ENCODE measurements at regions not wholly inside any gene's neighbourhood (a gene's known extent, or its start where the extent isn't known, plus 50 kb on each side); places are given as distances from the start of the nearest gene placed in this dataset.
"Not testable (repeated sequence)": the region's sequence is repeated elsewhere in the genome, so short reads cannot be mapped to it uniquely, and the experiment has no call there.

DNA sequence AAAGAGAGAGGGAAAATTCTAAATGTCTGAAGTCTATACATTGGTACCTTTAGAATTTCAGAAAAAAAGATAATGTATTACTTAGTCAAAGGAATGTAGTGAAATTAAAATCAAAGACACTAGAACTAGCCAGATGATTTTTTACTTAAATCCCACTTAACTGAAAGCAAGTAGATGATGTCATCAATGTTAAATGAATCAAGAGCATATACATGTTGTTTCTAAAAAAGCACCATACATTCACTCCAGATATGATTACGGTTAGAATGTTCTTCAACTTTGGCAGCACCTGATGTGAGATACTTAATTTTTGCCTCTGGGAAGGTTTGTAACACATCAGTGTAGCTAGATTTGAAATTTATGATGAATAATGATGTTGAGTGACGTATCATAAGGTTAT is 576.7 kb upstream of the CNTNAP2 start:
- DNase-seq (ENCODE audit: low spot score), result no peak
- in situ Hi-C loops (cut with HindIII; ENCODE audit: low sequenced_read_pairs), result no loop called here

DNA sequence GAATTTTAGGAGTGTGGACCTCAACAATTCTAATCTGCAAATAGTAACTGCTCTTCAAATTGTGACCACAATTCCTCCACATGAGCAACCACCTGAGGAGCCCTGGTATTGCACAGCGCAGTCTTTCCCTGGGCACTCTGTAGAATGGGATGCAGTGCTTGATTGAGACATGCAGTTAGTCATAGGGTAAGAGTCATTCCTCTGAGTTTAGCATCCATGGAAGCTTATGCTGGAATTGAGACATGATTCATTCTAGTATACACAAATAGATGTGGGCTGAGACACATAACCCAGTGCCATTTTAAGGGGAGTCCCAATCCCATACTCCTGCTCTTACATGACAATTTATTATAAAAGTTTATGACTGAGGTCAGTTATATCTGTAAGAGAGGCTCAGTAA is 582.3 kb upstream of the CNTNAP2 start:
- in situ Hi-C loops (cut with HindIII; ENCODE audit: low sequenced_read_pairs), result no loop called here
- DNase-seq (ENCODE audit: low spot score), result no peak

DNA sequence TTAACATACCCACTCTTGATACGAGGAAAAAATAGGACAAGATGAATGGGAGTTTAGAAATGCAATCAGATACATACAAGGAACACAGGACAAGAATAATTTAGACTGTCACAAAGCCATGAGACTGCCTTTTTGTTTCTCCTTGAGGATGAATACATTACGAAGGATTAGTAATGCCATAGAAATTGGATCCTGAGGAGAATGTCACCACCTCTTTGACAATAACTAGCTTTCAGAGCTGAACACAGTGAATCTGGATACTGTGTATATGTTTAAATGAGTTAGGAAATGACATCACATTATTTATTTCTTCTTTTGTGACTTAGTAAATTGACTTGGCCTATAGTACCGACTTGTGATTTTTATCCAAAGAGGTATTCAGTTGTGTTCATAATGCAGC is 596.3 kb upstream of the CNTNAP2 start:
- DNase-seq (ENCODE audit: low spot score), result no peak
- in situ Hi-C loops (cut with HindIII; ENCODE audit: low sequenced_read_pairs), result no loop called here

DNA sequence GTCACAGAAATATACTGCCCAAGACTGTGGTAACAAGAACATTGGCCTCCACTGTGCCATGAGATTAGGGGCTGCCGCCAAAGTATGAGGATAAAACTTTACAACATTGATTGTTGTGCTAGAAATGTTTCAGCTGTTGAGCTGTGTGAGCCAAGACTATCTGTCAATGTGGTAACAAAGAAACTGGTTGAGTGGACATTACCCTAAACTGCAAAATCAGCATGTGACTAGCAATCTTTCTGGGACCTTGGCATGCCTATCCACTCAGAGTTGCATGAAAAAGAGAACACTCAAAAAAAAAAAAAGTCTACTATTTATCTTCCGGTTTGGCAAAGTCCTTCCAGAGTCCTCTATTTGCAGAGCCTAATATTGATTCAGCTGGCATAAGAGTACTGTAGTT is 605.6 kb upstream of the CNTNAP2 start:
- no peak for DNase-seq (ENCODE audit: low spot score)

DNA sequence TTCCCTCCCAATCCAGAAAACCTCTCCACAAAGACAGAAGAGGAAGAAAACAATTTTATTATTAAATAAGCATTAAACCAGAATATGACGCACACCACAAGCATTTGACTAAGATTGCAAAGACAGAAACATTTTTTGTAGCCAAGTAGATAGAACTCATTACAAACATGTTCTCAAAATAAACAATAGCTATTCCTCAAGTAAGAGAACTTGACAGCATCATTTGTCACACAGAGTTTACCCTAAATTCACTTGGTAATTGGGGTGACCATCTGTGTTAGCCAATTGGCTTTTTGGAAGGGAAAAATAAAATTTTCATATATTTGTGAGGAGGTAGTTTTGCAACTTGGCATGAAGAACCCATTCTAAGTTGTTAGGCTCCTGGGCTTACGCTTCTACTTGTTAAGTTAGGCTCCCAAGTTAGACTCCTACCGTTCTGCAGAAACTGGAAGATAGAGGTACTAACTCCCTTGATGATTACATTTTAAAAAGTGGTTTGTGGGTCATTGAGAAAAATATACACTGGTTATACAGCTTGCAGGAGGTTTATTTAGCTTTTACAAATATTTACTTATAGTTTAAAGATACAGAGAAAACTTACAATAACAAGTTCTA is 618.6 kb upstream of the CNTNAP2 start:
- DNase-seq (ENCODE audit: low spot score), result no peak
- in situ Hi-C loops (cut with HindIII; ENCODE audit: low sequenced_read_pairs), result no loop called here

More for the DNA sequence above, 605.6 kb upstream of the CNTNAP2 start:
- in situ Hi-C loops (cut with HindIII; ENCODE audit: low sequenced_read_pairs), result no loop called here

DNA sequence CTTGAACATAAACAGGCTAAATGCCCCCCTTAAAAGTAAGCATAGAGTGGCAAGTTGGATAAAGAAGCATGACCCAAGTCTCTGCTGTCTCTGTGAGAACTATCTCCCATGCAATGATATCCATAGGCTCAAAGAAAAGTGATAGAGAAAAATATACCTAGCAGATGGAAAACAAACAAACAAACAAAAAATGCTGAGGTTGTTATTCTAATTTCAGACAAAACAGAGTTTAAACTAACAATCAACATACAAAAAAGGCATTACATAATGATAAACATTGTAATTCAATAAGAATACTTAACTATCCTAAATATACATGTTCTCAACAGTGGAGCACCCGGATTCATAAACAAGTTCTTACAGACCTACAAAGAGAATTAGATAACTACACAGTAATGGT is 626.2 kb upstream of the CNTNAP2 start:
- no peak for DNase-seq (ENCODE audit: low spot score)
- in situ Hi-C loops (cut with HindIII; ENCODE audit: low sequenced_read_pairs), result no loop called here

DNA sequence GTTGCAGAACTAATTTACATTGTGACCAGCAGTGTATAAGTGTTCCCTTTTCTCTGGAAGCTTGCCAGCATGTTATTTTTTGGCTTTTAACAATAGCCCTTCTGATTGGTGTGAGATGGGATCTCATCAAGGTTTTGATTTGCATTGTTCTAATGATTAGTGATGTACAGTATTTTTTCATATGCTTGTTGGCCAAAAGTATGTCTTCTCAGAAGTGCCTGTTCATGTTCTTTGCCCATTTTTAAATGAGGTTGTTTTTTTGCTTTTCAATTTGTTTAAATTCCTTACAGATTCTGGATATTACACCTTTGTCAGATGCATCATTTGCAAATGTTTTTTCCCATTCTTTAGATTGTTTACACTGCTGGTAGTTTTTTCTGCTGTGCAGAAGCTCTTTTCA is 627.0 kb upstream of the CNTNAP2 start:
- in situ Hi-C loops (cut with HindIII; ENCODE audit: low sequenced_read_pairs), result no loop called here
- no peak for DNase-seq (ENCODE audit: low spot score)

DNA sequence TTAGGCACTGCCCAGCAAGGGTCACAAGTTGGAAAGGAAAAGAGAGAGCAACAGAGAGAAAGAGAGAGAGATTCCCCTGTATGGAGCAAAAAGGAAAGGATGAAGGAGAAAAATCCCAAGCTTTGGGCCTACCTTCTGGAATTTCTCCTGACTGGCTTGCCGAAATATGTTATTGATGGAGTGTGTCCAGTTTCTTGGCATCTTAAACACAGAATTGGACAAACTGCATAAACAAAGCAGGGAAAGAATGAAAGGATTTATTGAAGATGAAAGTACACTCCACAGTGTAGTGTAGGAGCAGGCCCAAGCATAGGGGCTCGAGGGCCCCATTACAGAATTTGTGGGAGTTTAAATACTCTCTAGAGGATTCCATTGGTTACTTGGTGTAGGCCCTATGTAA is 627.8 kb upstream of the CNTNAP2 start:
- in situ Hi-C loops (cut with HindIII; ENCODE audit: low sequenced_read_pairs), result no loop called here
- DNase-seq (ENCODE audit: low spot score), result no peak

DNA sequence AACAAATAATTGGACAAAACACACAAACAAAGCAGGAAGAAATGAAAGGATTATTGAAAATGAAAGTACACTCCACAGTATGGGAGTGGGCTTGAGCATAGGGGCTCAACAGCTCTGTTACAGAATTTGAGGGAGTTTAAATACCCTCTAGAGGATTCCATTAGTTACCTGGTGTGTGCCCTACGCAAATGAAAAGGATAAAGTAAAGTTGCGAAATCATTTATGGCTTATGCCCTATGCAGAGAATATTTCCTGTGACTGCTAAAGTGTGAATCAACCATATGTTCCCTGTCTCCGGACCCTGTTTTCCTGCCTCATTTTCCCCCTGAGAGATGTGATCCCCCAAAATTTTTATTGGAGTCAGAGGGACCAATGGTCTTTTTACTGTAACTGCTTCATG is 634.6 kb upstream of the CNTNAP2 start:
- no peak for DNase-seq (ENCODE audit: low spot score)
- in situ Hi-C loops (cut with HindIII; ENCODE audit: low sequenced_read_pairs), result no loop called here

DNA sequence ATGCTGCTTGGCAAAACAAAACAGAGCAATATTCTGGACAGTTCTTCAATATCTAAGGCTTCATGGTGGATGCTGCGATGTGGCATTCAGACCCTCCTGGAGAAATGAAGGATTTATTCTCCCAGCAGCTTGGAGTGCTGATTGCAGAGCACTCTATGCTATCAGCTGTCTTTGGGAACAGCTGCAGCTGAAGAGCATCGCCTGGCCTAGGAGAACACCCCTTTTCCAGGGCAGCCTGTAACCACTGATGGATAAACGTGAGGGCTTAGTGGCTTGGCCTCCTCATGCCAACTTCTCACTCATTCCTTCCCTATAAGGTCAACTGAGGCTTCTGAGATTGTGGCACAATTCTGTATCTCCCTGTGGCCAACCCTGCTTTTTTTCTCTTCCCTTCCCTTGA is 638.1 kb upstream of the CNTNAP2 start:
- DNase-seq (ENCODE audit: low spot score), result no peak
- in situ Hi-C loops (cut with HindIII; ENCODE audit: low sequenced_read_pairs), result no loop called here

DNA sequence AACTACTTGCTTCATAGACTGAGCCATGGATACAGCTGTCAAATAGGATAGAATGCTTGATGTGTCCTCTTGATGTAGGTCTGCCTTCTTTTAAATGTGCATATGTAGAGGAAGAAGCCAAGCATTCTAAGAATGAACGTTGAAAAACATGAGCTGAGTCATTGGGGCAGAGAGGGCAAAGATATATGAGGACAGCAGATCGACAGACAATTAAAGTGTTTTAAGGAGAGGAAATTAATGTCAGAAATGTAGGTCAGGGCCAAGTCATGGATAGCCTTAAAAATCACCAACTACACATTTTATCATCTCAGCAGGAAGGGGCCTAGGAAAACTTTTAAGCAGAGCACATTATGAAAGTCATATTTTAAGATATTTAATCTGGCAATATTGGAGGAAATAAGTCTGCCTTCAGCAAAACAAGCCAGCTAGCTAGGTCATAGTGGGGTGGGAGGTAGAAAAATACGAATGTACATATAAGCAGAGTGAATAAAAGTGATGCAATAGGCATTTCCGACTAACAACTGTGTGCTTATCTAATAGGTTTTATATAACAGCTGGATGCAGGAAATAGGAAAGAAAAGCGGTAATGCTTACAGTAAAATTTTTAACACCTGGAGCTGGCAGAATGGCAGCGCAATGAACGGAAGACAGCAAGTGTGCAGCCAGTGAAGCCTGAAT is 638.3 kb upstream of the TPK1 start:
- no peak for DNase-seq (ENCODE audit: low spot score)
- in situ Hi-C loops (cut with HindIII; ENCODE audit: low sequenced_read_pairs), result no loop called here

DNA sequence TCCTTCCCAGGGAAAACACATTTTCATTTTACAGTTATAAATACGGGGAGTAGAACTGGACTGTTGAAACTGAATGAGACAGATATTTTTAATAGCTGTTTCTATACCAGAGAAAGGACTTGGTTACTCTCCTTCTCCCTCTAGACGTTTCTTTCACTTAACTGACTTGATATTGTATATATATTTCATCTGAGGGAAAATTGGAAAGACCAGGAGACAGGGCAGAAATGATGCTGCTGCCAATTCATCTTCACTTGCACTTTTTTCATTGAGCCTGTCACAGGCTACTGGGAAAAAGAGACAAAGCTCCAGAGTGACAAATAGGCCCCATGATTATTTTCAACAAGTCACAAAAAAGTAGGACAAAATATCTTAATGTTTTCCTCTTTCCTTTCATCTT is 636.0 kb upstream of the TPK1 start:
- in situ Hi-C loops (cut with HindIII; ENCODE audit: low sequenced_read_pairs), result no loop called here
- no peak for DNase-seq (ENCODE audit: low spot score)

DNA sequence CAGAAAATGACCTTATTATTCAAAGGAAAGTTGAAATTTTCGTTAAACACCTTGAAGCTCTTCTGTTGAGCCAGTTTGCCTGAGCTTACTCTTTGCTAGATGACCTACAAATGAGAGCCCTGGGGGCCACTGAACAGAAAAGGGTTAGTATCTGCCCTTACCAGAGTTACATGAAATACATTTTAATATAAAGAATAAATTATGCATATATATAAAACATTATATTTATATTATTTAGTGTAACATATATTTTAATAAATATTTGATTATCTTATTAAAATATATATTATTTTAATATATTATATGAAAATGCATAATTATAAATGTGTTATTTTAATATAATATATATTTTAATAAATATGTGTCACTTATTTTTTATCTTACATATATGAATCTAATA is 628.4 kb upstream of the TPK1 start:
- DNase-seq (ENCODE audit: low spot score), result no peak
- in situ Hi-C loops (cut with HindIII; ENCODE audit: low sequenced_read_pairs), result no loop called here

DNA sequence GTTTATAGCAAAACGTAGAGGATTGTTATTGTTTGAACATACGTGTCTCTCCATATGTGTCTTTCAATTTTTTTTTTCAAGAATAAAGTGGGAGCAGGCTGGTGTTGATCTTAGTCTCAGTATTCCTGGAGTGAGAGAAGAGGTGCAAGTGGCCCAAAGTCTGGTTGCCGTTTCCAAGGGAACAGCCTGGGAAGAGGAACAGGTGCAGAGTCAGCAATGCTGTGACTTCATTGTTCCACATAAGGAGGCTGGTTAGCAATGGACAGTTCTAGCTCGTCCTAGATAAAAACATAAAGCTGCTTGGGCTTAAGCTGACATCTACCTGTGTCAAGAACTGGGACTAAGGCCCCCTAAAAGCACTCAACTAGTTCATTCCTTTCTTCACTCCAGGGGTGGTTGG is 626.6 kb upstream of the TPK1 start:
- in situ Hi-C loops (cut with HindIII; ENCODE audit: low sequenced_read_pairs), result no loop called here
- no peak for DNase-seq (ENCODE audit: low spot score)

DNA sequence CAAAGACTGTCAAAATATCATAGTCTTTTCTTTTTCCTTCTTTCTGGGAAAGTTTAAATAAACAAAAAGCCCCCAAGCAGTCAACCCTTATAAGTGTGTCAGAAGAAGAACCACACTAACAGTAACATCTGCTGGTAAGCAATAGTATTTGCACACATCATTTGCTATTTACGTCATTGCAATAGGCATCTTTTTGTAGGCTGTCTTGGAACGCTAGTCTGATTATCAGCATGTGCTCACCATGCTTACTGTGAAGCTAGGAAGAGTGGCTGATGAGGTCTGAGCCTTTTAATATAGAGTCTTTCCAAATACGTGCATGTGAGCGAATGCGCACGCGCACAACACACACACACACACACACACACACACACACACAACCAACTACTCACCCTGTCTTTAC is 599.0 kb upstream of the TPK1 start:
- DNase-seq (ENCODE audit: low spot score), result no peak
- in situ Hi-C loops (cut with HindIII; ENCODE audit: low sequenced_read_pairs), result no loop called here

DNA sequence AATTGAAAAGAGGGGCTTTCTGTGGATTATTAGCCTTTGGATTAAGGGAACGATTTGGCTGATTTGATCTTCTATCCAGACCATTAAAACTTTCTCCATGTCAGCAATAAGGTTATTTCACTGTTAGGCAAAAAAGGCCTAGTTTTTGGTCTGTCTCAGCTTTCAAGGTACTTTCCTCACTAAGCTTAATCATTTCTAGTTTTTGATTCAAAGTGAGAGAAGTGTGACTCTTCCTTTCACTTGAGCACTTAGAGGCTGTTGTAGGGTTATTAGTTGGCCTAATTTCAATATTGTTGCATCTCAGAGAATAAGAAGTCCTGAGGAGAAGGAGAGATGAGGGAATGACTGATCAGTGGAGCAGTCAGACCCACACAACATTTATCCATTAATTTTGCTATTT is 596.0 kb upstream of the TPK1 start:
- DNase-seq (ENCODE audit: low spot score), result no peak
- in situ Hi-C loops (cut with HindIII; ENCODE audit: low sequenced_read_pairs), result no loop called here

DNA sequence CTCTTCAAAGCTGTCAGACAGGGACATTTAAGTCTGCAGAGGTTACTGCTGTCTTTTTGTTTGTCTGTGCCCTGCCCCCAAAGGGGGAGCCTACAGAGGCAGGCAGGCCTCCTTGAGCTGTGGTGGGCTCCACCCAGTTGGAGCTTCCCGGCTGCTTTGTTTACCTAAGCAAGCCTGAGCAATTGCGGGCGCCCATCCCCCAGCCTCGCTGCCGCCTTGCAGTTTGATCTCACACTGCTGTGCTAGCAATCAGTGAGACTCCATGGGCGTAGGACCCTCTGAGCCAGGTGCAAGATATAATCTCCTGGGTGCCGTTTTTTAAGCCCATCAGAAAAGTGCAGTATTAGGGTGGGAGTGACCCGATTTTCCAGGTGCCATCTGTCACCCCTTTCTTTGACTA is 582.6 kb upstream of the TPK1 start:
- in situ Hi-C loops (cut with HindIII; ENCODE audit: low sequenced_read_pairs); DNase-seq (ENCODE audit: low spot score): not testable (repeated sequence)

DNA sequence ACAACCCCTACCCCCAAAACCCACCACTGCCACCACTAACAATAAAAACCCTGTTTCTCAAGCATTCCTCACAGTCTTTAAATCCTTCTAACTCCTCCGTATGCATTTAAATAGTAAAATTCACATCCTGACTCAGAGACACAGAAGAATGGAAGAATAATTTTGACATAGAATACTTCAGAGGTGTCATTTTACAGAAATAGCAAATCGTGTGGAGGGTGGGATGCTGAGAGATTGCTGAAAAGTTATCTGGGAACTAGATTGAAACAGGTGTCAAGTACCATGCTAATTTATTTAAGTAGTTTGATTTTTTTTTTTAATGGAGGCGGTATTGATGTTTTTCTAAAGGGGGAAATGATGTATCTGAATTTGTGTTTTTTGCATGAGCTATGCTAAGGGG is 575.2 kb upstream of the TPK1 start:
- in situ Hi-C loops (cut with HindIII; ENCODE audit: low sequenced_read_pairs), result no loop called here
- DNase-seq (ENCODE audit: low spot score), result no peak

DNA sequence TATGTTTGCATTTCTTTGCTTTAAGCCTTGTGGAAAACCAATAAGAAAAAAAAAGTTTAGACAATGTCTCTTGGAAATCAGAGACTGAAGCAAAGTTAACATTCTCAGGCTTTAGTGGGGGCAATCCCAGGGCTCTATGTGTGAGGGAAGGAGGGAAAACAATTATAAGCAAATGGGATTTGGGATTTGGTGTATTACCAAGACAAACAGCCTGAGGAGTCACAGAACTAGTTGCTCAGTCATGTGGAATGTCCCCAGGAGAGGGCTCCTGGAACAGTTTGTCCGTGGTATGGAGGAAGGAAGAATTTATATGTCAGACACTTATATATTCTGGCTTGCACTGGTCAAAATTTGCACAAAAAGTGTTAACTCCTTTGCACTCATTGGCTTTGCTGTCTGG is 562.9 kb upstream of the TPK1 start:
- in situ Hi-C loops (cut with HindIII; ENCODE audit: low sequenced_read_pairs), result no loop called here
- DNase-seq (ENCODE audit: low spot score), result no peak

DNA sequence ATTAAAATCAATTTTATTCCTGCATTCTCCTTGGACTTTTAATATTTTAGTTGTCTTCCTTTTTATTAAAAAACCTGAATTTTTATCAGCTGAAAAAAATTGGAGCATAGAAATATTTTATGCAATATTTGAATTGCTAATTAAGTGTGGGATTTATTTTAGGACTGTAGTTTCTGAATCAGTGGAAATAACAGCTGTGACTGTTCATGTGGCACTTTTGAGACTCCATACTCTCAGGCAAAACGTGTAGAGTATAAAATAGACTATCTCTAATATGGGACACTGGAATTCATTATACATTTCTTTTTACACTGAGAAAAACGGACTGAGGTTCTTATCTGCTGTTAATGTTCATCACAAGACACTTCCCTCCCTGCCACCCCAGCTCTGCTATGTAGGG is 558.3 kb upstream of the TPK1 start:
- in situ Hi-C loops (cut with HindIII; ENCODE audit: low sequenced_read_pairs), result no loop called here
- no peak for DNase-seq (ENCODE audit: low spot score)

DNA sequence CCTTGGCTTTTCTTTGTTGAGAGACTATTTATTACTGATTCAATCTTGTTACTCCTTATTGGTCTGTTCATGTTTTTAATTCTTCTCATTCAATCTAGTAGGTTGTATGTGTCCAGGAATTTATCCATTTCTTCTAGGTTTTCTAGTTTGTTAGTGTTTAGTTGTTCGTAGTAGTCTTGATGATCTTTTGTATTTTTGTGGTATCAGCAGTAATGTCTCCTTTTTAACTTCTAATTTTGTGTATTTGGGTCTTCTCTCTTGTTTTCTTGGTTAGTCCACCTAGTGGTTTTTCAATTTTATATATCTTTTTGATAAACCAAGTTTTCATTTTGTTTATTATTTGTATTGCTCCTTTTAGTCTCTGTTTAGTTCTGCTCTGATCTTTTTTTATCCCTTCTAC is 546.9 kb upstream of the TPK1 start:
- in situ Hi-C loops (cut with HindIII; ENCODE audit: low sequenced_read_pairs), result no loop called here
- DNase-seq (ENCODE audit: low spot score), result no peak
